ENCODE measurements at regions not wholly inside any gene's neighbourhood (a gene's known extent, or its start where the extent isn't known, plus 50 kb on each side); places are given as distances from the start of the nearest gene placed in this dataset.
"Not testable (repeated sequence)": the region's sequence is repeated elsewhere in the genome, so short reads cannot be mapped to it uniquely, and the experiment has no call there.

DNA sequence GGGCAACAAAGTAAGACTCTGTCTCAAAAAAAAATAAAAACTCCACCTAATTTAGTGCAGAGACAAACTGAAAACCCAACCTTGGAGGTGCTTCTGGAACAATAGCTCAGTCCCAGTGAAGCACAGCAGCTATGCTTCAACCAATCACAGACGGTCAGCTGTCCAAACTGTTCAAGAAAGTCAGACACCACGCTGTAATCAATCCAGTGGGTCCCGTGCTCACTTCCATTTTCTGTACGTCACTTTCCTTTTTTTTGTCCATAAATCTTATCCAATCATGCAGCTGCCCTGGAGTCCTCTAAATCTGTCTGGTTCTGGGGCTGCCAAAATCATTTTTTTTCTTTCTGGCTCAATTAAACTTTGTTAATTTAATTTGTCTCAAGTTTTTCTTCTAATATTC lies 93.6 kb upstream of the FAM174B start:
- POLR2A ChIA-PET, result no interaction called here
- CTCF ChIA-PET, result no interaction called here
- no peak for DNase-seq (ENCODE audit: extremely low spot score)
- TF ChIP-seq BHLHE40 (IDR thresholded peaks at IDR 0.05; ENCODE audit: borderline replicate concordance) (no peak), SUZ12 (IDR thresholded peaks at IDR 0.05) (no peak), TARDBP (IDR thresholded peaks at IDR 0.05) (no peak), NFRKB (IDR thresholded peaks at IDR 0.05) (no peak)

GRCh38 chr15:92749946-92750345 lies 94.4 kb upstream of the FAM174B start:
- TF ChIP-seq ELF4 (IDR thresholded peaks at IDR 0.05) (no peak), FOXM1 (IDR thresholded peaks at IDR 0.05; ENCODE audit: borderline replicate concordance) (no peak), SP1 (IDR thresholded peaks at IDR 0.05) (no peak), NFRKB (IDR thresholded peaks at IDR 0.05) (no peak), FOXA1 (IDR thresholded peaks at IDR 0.05) (no peak), LEF1 (IDR thresholded peaks at IDR 0.05; ENCODE audit: borderline replicate concordance) (no peak), BHLHE40 (IDR thresholded peaks at IDR 0.05; ENCODE audit: borderline replicate concordance) (no peak), L3MBTL2 (conservative IDR thresholded peaks at IDR 0.05) (no peak), FOXK2 (IDR thresholded peaks at IDR 0.05) (no peak), ARNT (IDR thresholded peaks at IDR 0.05) (no peak), ZNF384 (IDR thresholded peaks at IDR 0.05) (no peak), PKNOX1 (IDR thresholded peaks at IDR 0.05) (no peak), SUZ12 (IDR thresholded peaks at IDR 0.05) (no peak), TARDBP (IDR thresholded peaks at IDR 0.05) (no peak)
- POLR2A ChIA-PET, result no interaction called here
- DNase-seq (ENCODE audit: extremely low spot score), result no peak
- CTCF ChIA-PET, result no interaction called here

DNA sequence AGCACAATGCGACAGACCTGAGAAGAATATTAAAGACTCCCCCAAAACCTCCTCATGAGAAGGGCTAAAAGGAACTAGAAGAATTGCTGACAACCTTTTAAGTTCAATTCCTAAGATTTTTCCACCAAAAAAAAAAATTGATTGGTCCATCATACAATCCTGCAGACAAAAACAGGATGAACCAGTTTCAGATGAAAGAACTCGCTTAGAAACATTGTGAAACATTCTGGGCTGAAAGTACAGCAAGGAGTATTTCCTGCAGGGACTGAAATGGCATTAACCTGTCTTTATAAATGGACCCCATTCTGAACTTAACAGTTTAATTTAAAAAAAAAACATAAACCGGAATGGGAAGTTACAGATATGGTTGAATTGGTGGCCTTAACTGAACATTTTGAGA lies 96.0 kb upstream of the FAM174B start:
- ChIA-PET POLR2A (no interaction called here), CTCF (no interaction called here)
- TF ChIP-seq ELF4 (IDR thresholded peaks at IDR 0.05) (no peak), SP1 (IDR thresholded peaks at IDR 0.05) (no peak), FOXM1 (IDR thresholded peaks at IDR 0.05; ENCODE audit: borderline replicate concordance) (no peak), ZNF384 (IDR thresholded peaks at IDR 0.05) (no peak), BHLHE40 (IDR thresholded peaks at IDR 0.05; ENCODE audit: borderline replicate concordance) (no peak), PKNOX1 (IDR thresholded peaks at IDR 0.05) (no peak), ARNT (IDR thresholded peaks at IDR 0.05) (no peak), FOXK2 (IDR thresholded peaks at IDR 0.05) (no peak), FOXA1 (IDR thresholded peaks at IDR 0.05) (no peak), CTBP1 (IDR thresholded peaks at IDR 0.05; ENCODE audit: borderline replicate concordance) (no peak), L3MBTL2 (conservative IDR thresholded peaks at IDR 0.05) (no peak)
- no peak for DNase-seq (ENCODE audit: extremely low spot score)

- POLR2A ChIA-PET, result no interaction called here
- CTCF ChIA-PET, result no interaction called here
- DNase-seq (ENCODE audit: extremely low spot score), result no peak
- TF ChIP-seq BHLHE40 (IDR thresholded peaks at IDR 0.05; ENCODE audit: borderline replicate concordance) (no peak), PKNOX1 (IDR thresholded peaks at IDR 0.05) (no peak), SP1 (IDR thresholded peaks at IDR 0.05) (no peak), TARDBP (IDR thresholded peaks at IDR 0.05) (no peak), HDGF (IDR thresholded peaks at IDR 0.05; ENCODE audit: borderline replicate concordance) (no peak), CTBP1 (IDR thresholded peaks at IDR 0.05; ENCODE audit: borderline replicate concordance) (no peak), L3MBTL2 (conservative IDR thresholded peaks at IDR 0.05) (no peak), ARNT (IDR thresholded peaks at IDR 0.05) (no peak), FOXK2 (IDR thresholded peaks at IDR 0.05) (no peak), ELF4 (IDR thresholded peaks at IDR 0.05) (no peak), FOXA1 (IDR thresholded peaks at IDR 0.05) (no peak)
Observed at GRCh38 chr15:92753591-92753990, 98.0 kb upstream of the FAM174B start.

GRCh38 chr15:92763459-92763858 lies 107.9 kb upstream of the FAM174B start:
- no peak for DNase-seq (ENCODE audit: extremely low spot score)
- POLR2A ChIA-PET, result no interaction called here
- CTCF ChIA-PET, result no interaction called here
- TF ChIP-seq SUZ12 (IDR thresholded peaks at IDR 0.05) (no peak), NFRKB (IDR thresholded peaks at IDR 0.05) (no peak), SP1 (IDR thresholded peaks at IDR 0.05) (no peak), PKNOX1 (IDR thresholded peaks at IDR 0.05) (no peak), FOXK2 (IDR thresholded peaks at IDR 0.05) (no peak), ZNF384 (IDR thresholded peaks at IDR 0.05) (no peak), TARDBP (IDR thresholded peaks at IDR 0.05) (no peak), BHLHE40 (IDR thresholded peaks at IDR 0.05; ENCODE audit: borderline replicate concordance) (no peak), ARNT (IDR thresholded peaks at IDR 0.05) (no peak), HDGF (IDR thresholded peaks at IDR 0.05; ENCODE audit: borderline replicate concordance) (no peak), LEF1 (IDR thresholded peaks at IDR 0.05; ENCODE audit: borderline replicate concordance) (no peak), FOXM1 (IDR thresholded peaks at IDR 0.05; ENCODE audit: borderline replicate concordance) (no peak), FOXA1 (IDR thresholded peaks at IDR 0.05) (no peak), CTBP1 (IDR thresholded peaks at IDR 0.05; ENCODE audit: borderline replicate concordance) (no peak), ELF4 (IDR thresholded peaks at IDR 0.05) (no peak), L3MBTL2 (conservative IDR thresholded peaks at IDR 0.05) (no peak)

GRCh38 chr15:92768131-92768530 lies 112.6 kb upstream of the FAM174B start:
- POLR2A ChIA-PET; CTCF ChIA-PET; DNase-seq (ENCODE audit: extremely low spot score): not testable (repeated sequence)
